Trophoblast cell (in vitro differentiated cells and primary cell): ENCODE measurements at regions not wholly inside any gene's neighbourhood (a gene's known extent, or its start where the extent isn't known, plus 50 kb on each side); places are given as distances from the start of the nearest gene placed in this dataset.
A peak's percentile ranks its signal among the peaks of the same experiment; 100 is the strongest.

ENCODE experiments used
- DNase-seq, 2 donors: peaks; one replicate each; pipeline ENCODE4 v3.0.0-alpha.2; 2016
- H2AFZ ChIP-seq: 2 replicates; pipeline ENCODE4 v1.6.1; 2013; ENCODE audit warnings: low read length, moderate library complexity, mild to moderate bottlenecking; ENCODE audit not compliant: insufficient read depth, poor library complexity
- H2AK5ac ChIP-seq: 2 replicates; pipeline ENCODE4 v1.6.1; 2013; ENCODE audit warnings: mild to moderate bottlenecking, low read length
- H2BK120ac ChIP-seq: 2 replicates; pipeline ENCODE4 v1.6.1; 2013; ENCODE audit warnings: low read length, mild to moderate bottlenecking, moderate library complexity; ENCODE audit not compliant: insufficient read depth, poor library complexity
- H2BK12ac ChIP-seq: 2 replicates; pipeline ENCODE4 v1.6.1; 2013; ENCODE audit warnings: mild to moderate bottlenecking, low read length, moderate library complexity
- H2BK5ac ChIP-seq: 2 replicates; pipeline ENCODE4 v1.6.1; 2013; ENCODE audit warnings: low read length, low read depth, moderate library complexity, mild to moderate bottlenecking; ENCODE audit not compliant: poor library complexity
- H3K14ac ChIP-seq: 2 replicates; pipeline ENCODE4 v1.6.1; 2013; ENCODE audit warnings: mild to moderate bottlenecking, low read length
- H3K18ac ChIP-seq: 2 replicates; pipeline ENCODE4 v1.6.1; 2013; ENCODE audit warnings: mild to moderate bottlenecking, low read length
- H3K23ac ChIP-seq: 2 replicates; pipeline ENCODE4 v1.6.1; 2013; ENCODE audit warnings: low read length
- H3K27ac ChIP-seq: 2 replicates; pipeline ENCODE4 v1.5.1; 2013; ENCODE audit warnings: low read depth, mild to moderate bottlenecking, inconsistent platforms, low read length, moderate library complexity
- H3K27me3 ChIP-seq: 2 replicates; pipeline ENCODE4 v1.6.1; 2013; ENCODE audit warnings: inconsistent platforms, mild to moderate bottlenecking, low read length, moderate library complexity; ENCODE audit not compliant: insufficient read depth
- H3K36me3 ChIP-seq, 2 experiments: 1 replicate in 1 of 2; 2 replicates in 1 of 2; pipeline ENCODE4 v1.6.1; 2013; ENCODE audit warnings: low read length in 2 of 2, mild to moderate bottlenecking in 2 of 2, moderate library complexity in 1 of 2; ENCODE audit not compliant: insufficient read depth in 2 of 2, control insufficient read depth in 1 of 2
- H3K4ac ChIP-seq: 2 replicates; pipeline ENCODE4 v1.6.1; 2013; ENCODE audit warnings: low read depth, mild to moderate bottlenecking, low read length, moderate library complexity
- H3K4me1 ChIP-seq, 2 experiments: 1 replicate in 1 of 2; 2 replicates in 1 of 2; pipeline ENCODE4 v1.6.1; 2013; ENCODE audit warnings: low read length in 2 of 2, mild to moderate bottlenecking in 2 of 2, moderate library complexity in 1 of 2; ENCODE audit not compliant: insufficient read depth in 2 of 2, control insufficient read depth in 1 of 2
- H3K4me2 ChIP-seq: 2 replicates; pipeline ENCODE4 v1.6.1; 2013; ENCODE audit warnings: inconsistent platforms, mild to moderate bottlenecking, low read length, moderate library complexity
- H3K4me3 ChIP-seq: 2 replicates; pipeline ENCODE4 v1.5.1; 2013; ENCODE audit warnings: mild to moderate bottlenecking, low read depth, low read length, inconsistent platforms
- H3K79me1 ChIP-seq: one replicate; pipeline ENCODE4 v1.6.1; 2013; ENCODE audit warnings: low read length
- H3K79me2 ChIP-seq: 2 replicates; pipeline ENCODE4 v1.6.1; 2013; ENCODE audit warnings: low read length, mild to moderate bottlenecking; ENCODE audit not compliant: control insufficient read depth, insufficient read depth, poor library complexity
- H3K9ac ChIP-seq: 2 replicates; pipeline ENCODE4 v1.6.1; 2013; ENCODE audit warnings: mild to moderate bottlenecking, low read length
- H3K9me3 ChIP-seq: 2 replicates; pipeline ENCODE4 v1.6.1; 2013; ENCODE audit warnings: low read depth, mild to moderate bottlenecking, control low read depth, inconsistent platforms, low read length; ENCODE audit not compliant: insufficient read depth
- H4K12ac ChIP-seq: 2 replicates; pipeline ENCODE4 v1.6.1; 2013; ENCODE audit warnings: low read depth, mild to moderate bottlenecking, low read length, moderate library complexity
- H4K8ac ChIP-seq: 2 replicates; pipeline ENCODE4 v1.6.1; 2013; ENCODE audit warnings: low read depth, mild to moderate bottlenecking, low read length, moderate library complexity
- H4K91ac ChIP-seq: one replicate; pipeline ENCODE4 v1.6.1; 2013; ENCODE audit warnings: low read depth, mild to moderate bottlenecking, low read length, moderate library complexity
- WGBS: extraction: QIAGEN DNeasy Blood & Tissue Kit; methylation state at CpG from one replicate; pipeline ENCODE4 v1.1.7; 2013; ENCODE audit warnings: missing lambda C conversion rate; ENCODE audit not compliant: insufficient read length, insufficient coverage; ENCODE audit errors: extremely low coverage; 5-methylcytosine and 5-hydroxymethylcytosine counted together

- Histone ChIP-seq H3K4me1 (peaks cover 0 to 6% of the 10 kb centered on the region in 2 experiments), H2BK120ac (no peak overlapping the region), H3K27ac (peak overlapping the region; percentile 62), H4K91ac (no peak overlapping the region), H3K79me2 (no peaks in the 10 kb centered on the region), H2BK12ac (peak overlapping the region; percentile 19), H3K36me3 (no peaks in the 10 kb centered on the region), H4K12ac (no peak overlapping the region), H3K79me1 (peaks cover 1% of the 10 kb centered on the region), H3K4me2 (peak overlapping the region; percentile 42), H3K9ac (no peak overlapping the region), H3K14ac (no peak overlapping the region), H2AFZ (no peak overlapping the region), H3K23ac (no peak overlapping the region), H2BK5ac (peak overlapping the region; percentile 13), H3K27me3 (no peaks in the 10 kb centered on the region), H3K4me3 (no peak overlapping the region), H4K8ac (no peak overlapping the region), H3K9me3 (no peaks in the 10 kb centered on the region), H3K4ac (no peak overlapping the region), H2AK5ac (no peak overlapping the region), H3K18ac (no peak overlapping the region)
- DNase-seq, result peak; percentile 83 to 92
- no CpG with 5 or more reads among the region's 6 CpGs for whole genome bisulfite sequencing
Observed at GRCh38 chr2:212905640-212906201, 245.7 kb downstream of the IKZF2 start.

DNA sequence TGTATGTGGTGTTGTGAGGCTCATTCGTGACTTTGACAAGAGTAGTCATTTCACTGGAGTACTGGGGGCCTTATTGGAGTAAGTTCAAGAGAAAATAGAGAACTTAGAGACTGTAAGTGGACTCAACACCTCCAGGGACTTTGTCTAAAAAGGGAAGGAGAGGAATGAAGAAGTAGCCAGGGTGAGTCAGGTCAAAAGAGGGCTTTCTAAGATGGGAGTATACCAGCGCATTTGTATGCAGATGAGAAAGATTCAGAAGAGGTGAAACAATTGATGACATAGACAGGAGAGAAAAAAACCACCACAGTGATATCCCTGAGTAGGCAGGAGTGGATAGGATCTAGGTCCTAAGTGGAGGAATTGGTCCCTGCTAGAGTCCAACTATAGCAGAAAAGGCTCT is 246.8 kb downstream of the IKZF2 start:
- peaks cover 1% of the 10 kb centered on the region for H3K79me1 ChIP-seq
- H2BK5ac ChIP-seq, result peak overlapping the region; percentile 63
- H4K8ac ChIP-seq, result no peak overlapping the region
- WGBS, result no CpG with 5 or more reads among the region's 2 CpGs
- no peak overlapping the region for H3K9ac ChIP-seq
- H2BK12ac ChIP-seq, result no peak overlapping the region
- H3K36me3 ChIP-seq, result no peaks in the 10 kb centered on the region
- H3K18ac ChIP-seq, result no peak overlapping the region
- no peak overlapping the region for H4K91ac ChIP-seq
- H2AFZ ChIP-seq, result no peak overlapping the region
- H3K4me2 ChIP-seq, result no peak overlapping the region
- peak in 1 of 2 donors; percentile 53 for DNase-seq
- H2BK120ac ChIP-seq, result no peak overlapping the region
- H3K23ac ChIP-seq, result no peak overlapping the region
- H3K4me3 ChIP-seq, result no peak overlapping the region
- no peaks in the 10 kb centered on the region for H3K9me3 ChIP-seq
- H3K4me1 ChIP-seq, result peaks cover 0 to 6% of the 10 kb centered on the region in 2 experiments
- no peak overlapping the region for H2AK5ac ChIP-seq
- H4K12ac ChIP-seq, result no peak overlapping the region
- no peaks in the 10 kb centered on the region for H3K79me2 ChIP-seq
- H3K14ac ChIP-seq, result no peak overlapping the region
- no peak overlapping the region for H3K27ac ChIP-seq
- no peak overlapping the region for H3K4ac ChIP-seq
- no peaks in the 10 kb centered on the region for H3K27me3 ChIP-seq

- H3K4me1 ChIP-seq, result peaks cover 0 to 6% of the 10 kb centered on the region in 2 experiments
- H3K18ac ChIP-seq, result no peak overlapping the region
- no peak overlapping the region for H3K4ac ChIP-seq
- H3K79me2 ChIP-seq, result no peaks in the 10 kb centered on the region
- H3K27me3 ChIP-seq, result no peaks in the 10 kb centered on the region
- no peaks in the 10 kb centered on the region for H3K36me3 ChIP-seq
- H3K9ac ChIP-seq, result no peak overlapping the region
- no peak overlapping the region for H2BK12ac ChIP-seq
- no peak for DNase-seq
- no peak overlapping the region for H4K12ac ChIP-seq
- H3K4me3 ChIP-seq, result peak overlapping the region; percentile 9
- H2BK120ac ChIP-seq, result no peak overlapping the region
- no peak overlapping the region for H2BK5ac ChIP-seq
- no peak overlapping the region for H2AK5ac ChIP-seq
- H2AFZ ChIP-seq, result no peak overlapping the region
- H3K4me2 ChIP-seq, result no peak overlapping the region
- no peak overlapping the region for H3K23ac ChIP-seq
- no peaks in the 10 kb centered on the region for H3K9me3 ChIP-seq
- no peak overlapping the region for H4K8ac ChIP-seq
- H3K14ac ChIP-seq, result no peak overlapping the region
- no peak overlapping the region for H3K27ac ChIP-seq
- no peak overlapping the region for H4K91ac ChIP-seq
- peaks cover 1% of the 10 kb centered on the region for H3K79me1 ChIP-seq
Observed at GRCh38 chr2:212903413-212903812, 248.0 kb downstream of the IKZF2 start.

GRCh38 chr2:212902421-212902820 is 249.0 kb downstream of the IKZF2 start:
- Histone ChIP-seq H3K27me3 (no peaks in the 10 kb centered on the region), H3K4ac (no peak overlapping the region), H3K9ac (no peak overlapping the region), H3K79me2 (no peaks in the 10 kb centered on the region), H4K12ac (no peak overlapping the region), H2AFZ (no peak overlapping the region), H3K14ac (no peak overlapping the region), H2AK5ac (no peak overlapping the region), H3K4me1 (peaks cover 0 to 6% of the 10 kb centered on the region in 2 experiments), H2BK12ac (no peak overlapping the region), H3K4me2 (no peak overlapping the region), H3K36me3 (no peaks in the 10 kb centered on the region), H3K4me3 (no peak overlapping the region), H3K27ac (no peak overlapping the region), H4K8ac (no peak overlapping the region), H3K23ac (no peak overlapping the region), H3K9me3 (no peaks in the 10 kb centered on the region), H3K79me1 (peaks cover 1% of the 10 kb centered on the region), H3K18ac (no peak overlapping the region), H2BK120ac (no peak overlapping the region), H4K91ac (no peak overlapping the region), H2BK5ac (no peak overlapping the region)
- WGBS, result no CpG with 5 or more reads among the region's 3 CpGs
- DNase-seq, result no peak
